ENCODE measurements at regions not wholly inside any gene's neighbourhood (a gene's known extent, or its start where the extent isn't known, plus 50 kb on each side); places are given as distances from the start of the nearest gene placed in this dataset.

DNA sequence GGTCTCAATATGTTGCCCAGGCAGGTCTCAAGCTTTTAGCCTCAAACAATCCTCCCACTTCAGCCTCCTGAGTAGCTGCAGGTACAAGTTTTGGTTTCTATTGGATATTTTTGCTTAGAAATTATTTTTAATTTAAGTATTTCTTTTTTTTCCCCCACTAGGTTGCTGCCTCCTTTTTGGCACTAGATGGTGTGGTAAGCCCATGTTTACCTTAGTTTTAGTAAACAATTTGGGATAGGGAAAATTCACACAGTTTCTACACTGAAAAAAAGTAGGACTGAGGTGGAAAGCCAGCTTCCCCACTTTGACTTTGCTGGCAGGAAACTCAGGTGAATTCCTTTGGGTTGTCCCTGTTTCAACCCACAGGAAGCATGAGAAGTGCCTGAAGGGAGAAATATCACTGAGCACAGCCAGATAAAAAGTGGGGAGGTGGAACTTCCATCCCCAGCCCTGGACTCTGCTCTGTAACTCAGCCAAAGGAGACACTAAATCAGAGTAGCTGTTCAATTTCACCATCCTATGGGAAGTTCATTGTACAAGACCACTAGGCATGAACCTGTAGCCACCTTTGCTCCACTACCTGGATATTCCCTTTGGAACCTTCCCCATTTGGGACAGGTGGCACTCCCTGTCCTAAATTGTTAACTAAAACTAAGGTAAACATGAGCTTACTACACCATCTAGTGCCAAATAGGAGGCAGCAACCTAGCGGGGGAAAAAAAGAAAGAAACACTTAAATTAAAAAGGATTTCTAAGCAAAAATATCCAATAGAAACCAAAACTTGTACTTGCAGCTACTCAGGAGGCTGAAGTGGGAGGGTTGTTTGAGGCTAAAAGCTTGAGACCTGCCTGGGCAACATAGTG lies 154.4 kb upstream of the FAT3 start:
- no peak for DNase-seq (ENCODE audit: low spot score)
- H3K4me1 ChIP-seq, result no peaks in the 10 kb centered on the region
- TF ChIP-seq, protein P1, sequence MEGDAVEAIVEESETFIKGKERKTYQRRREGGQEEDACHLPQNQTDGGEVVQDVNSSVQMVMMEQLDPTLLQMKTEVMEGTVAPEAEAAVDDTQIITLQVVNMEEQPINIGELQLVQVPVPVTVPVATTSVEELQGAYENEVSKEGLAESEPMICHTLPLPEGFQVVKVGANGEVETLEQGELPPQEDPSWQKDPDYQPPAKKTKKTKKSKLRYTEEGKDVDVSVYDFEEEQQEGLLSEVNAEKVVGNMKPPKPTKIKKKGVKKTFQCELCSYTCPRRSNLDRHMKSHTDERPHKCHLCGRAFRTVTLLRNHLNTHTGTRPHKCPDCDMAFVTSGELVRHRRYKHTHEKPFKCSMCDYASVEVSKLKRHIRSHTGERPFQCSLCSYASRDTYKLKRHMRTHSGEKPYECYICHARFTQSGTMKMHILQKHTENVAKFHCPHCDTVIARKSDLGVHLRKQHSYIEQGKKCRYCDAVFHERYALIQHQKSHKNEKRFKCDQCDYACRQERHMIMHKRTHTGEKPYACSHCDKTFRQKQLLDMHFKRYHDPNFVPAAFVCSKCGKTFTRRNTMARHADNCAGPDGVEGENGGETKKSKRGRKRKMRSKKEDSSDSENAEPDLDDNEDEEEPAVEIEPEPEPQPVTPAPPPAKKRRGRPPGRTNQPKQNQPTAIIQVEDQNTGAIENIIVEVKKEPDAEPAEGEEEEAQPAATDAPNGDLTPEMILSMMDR (IDR thresholded peaks at IDR 0.05), result no peak

DNA sequence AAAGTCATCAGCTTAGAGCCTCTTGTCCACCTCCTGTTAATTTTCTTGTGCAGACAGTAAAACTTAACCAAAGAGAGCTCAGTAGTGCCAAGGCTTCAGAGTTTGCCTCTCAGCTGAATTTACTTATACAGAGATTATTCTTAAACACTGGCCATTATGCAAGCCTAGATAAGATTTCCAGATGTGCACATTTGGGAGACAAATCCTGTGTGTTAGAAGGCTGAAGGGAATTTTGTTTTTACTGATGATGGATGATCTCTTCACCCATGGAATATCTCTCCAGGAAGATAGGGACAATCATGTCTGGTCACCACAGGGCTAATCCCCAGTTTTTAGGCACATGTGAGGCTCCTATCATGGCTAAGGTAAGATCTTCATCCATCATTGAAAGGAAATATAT lies 157.6 kb upstream of the FAT3 start:
- Histone ChIP-seq H3K27ac (no peak overlapping the region), H3K4me3 (no peak overlapping the region), H3K36me3 (no peaks in the 10 kb centered on the region), H3K27me3 (no peaks in the 10 kb centered on the region), H3K4me1 (no peaks in the 10 kb centered on the region), H3K9me3 (peaks cover 0 to 13% of the 10 kb centered on the region in 2 donors)
- TF ChIP-seq, protein P1 (IDR thresholded peaks at IDR 0.05), result no peak
- no peak for DNase-seq (ENCODE audit: low spot score)

More for the DNA sequence above, 154.4 kb upstream of the FAT3 start:
- Histone ChIP-seq H3K36me3 (no peaks in the 10 kb centered on the region), H3K4me3 (no peak overlapping the region), H3K27ac (no peak overlapping the region), H3K27me3 (no peaks in the 10 kb centered on the region), H3K9me3 (peaks cover 0 to 28% of the 10 kb centered on the region in 2 donors)

DNA sequence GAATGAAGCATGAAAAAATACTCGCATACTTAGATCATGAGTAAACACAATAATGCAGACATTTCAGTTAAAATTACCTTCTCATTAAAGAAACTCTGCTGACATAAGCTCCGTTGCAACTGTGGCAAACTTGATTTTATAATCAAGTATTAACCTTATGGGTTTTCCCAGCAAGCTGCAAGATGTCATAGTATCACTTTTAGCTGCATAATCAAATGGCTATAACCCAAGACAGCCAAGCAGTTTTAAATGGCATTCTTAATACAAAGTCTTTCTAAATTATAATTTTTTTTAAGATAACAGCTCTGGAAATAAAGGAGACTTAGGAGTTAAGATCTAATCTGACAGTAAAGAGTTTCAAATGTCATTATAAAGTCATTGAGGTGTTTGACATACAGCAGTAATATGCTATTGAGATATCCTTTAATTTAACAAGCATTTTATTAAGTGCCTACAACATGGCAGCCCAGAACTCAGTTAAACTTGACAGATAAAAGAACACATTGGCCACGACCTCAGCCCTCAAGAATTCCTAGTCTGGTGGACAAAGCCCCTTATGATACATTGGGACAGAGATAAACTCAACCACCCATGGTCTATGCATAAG lies 163.1 kb upstream of the FAT3 start:
- TF ChIP-seq, protein P1 (IDR thresholded peaks at IDR 0.05), result no peak
- Histone ChIP-seq H3K9me3 (no peaks in the 10 kb centered on the region), H3K27ac (no peak overlapping the region), H3K27me3 (no peaks in the 10 kb centered on the region), H3K36me3 (no peaks in the 10 kb centered on the region), H3K4me1 (no peaks in the 10 kb centered on the region), H3K4me3 (no peak overlapping the region)
- no peak for DNase-seq (ENCODE audit: low spot score)

DNA sequence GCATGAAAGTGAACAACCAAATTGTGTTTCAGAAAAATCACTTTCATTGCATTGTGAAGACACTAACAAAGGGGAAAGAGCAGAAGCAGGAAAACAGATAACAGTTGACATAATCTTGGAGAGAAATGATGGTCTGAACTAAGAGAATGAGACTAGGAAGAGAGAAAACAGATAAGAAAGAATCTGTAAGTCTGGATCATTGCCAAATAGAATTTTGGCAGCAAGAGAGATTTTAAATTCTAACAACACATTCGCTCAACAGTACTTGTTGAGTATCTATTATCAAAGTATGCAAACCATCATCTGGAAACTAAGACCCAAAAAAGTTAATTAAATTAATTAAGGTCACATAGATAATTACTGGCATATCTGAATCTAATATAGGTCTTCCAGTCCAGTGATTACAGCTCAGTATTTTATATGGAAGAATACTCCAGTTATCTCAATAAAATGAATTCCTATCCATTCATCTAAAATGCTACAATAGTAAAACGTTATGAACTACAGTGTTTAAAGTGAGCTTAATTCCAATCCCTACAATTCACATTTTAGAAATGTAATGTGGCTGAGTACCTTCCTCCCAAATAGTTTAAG lies 166.7 kb upstream of the FAT3 start:
- H3K27me3 ChIP-seq, result no peaks in the 10 kb centered on the region
- H3K36me3 ChIP-seq, result no peaks in the 10 kb centered on the region
- no peaks in the 10 kb centered on the region for H3K9me3 ChIP-seq
- TF ChIP-seq, protein P1 (IDR thresholded peaks at IDR 0.05), result no peak
- H3K27ac ChIP-seq, result no peak overlapping the region
- H3K4me3 ChIP-seq, result no peak overlapping the region
- DNase-seq (ENCODE audit: low spot score), result no peak
- H3K4me1 ChIP-seq, result no peaks in the 10 kb centered on the region

DNA sequence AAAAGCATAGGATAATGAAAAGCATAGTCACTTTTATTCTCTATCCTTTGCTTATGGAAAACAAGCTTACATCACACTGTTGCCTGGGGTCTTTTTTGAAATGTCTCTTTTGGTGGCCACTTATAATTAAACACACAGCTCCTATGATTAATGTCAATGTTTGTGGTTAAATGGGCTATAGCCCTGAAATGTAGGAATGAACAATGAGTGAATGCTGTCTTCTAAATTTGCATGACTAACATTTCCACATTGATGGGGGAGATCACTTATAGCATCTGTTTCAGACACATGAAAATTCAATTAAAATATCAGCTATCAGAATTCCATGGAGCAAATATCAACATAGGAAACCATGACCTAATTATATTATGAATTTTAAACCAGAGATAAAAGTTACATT lies 171.4 kb upstream of the FAT3 start:
- DNase-seq (ENCODE audit: low spot score), result no peak
- no peaks in the 10 kb centered on the region for H3K9me3 ChIP-seq

More for the DNA sequence above, 171.4 kb upstream of the FAT3 start:
- Histone ChIP-seq H3K4me3 (no peak overlapping the region), H3K27me3 (no peaks in the 10 kb centered on the region), H3K36me3 (no peaks in the 10 kb centered on the region), H3K27ac (no peak overlapping the region), H3K4me1 (no peaks in the 10 kb centered on the region)
- TF ChIP-seq, protein P1 (IDR thresholded peaks at IDR 0.05), result no peak

Data from right atrium auricular region (tissue), 2 donors.